Calu3 (cell line): ENCODE measurements at regions not wholly inside any gene's neighbourhood (a gene's known extent, or its start where the extent isn't known, plus 50 kb on each side); places are given as distances from the start of the nearest gene placed in this dataset.

Experiments used
- BruUV-seq: library from RNA; stranded (reverse); fragments of 400-500 nt; replicated peaks from 2 replicates; lab custom pipeline; 2021; lab: Mats Ljungman, UMichigan
- CTCF ChIA-PET: fragments of 300-600 bp; sonication (Branson Sonifier 250); formaldehyde crosslinking; loops from one replicate; lab custom pipeline; 2022; ENCODE audit warnings: antibody characterized with exemption; lab: Charles Lee
- DNase-seq: peaks from one replicate; pipeline ENCODE4 v3.0.0; 2022
- H3K27ac Mint-ChIP-seq: one replicate; pipeline ENCODE4 v1.8.0; 2022; ENCODE audit warnings: mixed read lengths; ENCODE audit not compliant: unreplicated experiment
- H3K27me3 Mint-ChIP-seq: one replicate; pipeline ENCODE4 v1.8.0; 2022; ENCODE audit warnings: mixed read lengths; ENCODE audit not compliant: unreplicated experiment
- H3K36me3 Mint-ChIP-seq: one replicate; pipeline ENCODE4 v1.8.0; 2022; ENCODE audit warnings: mild to moderate bottlenecking, moderate library complexity, mixed read lengths; ENCODE audit not compliant: insufficient read depth, unreplicated experiment
- H3K4me1 Mint-ChIP-seq: one replicate; pipeline ENCODE4 v1.8.0; 2022; ENCODE audit warnings: mild to moderate bottlenecking, low read depth, mixed read lengths; ENCODE audit not compliant: unreplicated experiment
- H3K4me3 Mint-ChIP-seq: one replicate; pipeline ENCODE4 v1.8.0; 2022; ENCODE audit warnings: mild to moderate bottlenecking, low read depth, moderate library complexity, mixed read lengths; ENCODE audit not compliant: unreplicated experiment
- H3K9me3 Mint-ChIP-seq: one replicate; pipeline ENCODE4 v1.8.0; 2022; ENCODE audit warnings: low read depth, mixed read lengths; ENCODE audit not compliant: unreplicated experiment
- intact Hi-C: fragments of 100-400 bp; cut with micrococcal nuclease; formaldehyde crosslinking; loops from one replicate; pipeline ENCODE4 v1.10.0; 2022; ENCODE audit not compliant: unreplicated experiment
- TF ChIP-seq, protein P1 (sequence below): fragments of 200-600 bp; IDR thresholded peaks from one replicate; pipeline ENCODE4 v1.8.0; 2022; ENCODE audit warnings: antibody characterized with exemption; ENCODE audit not compliant: unreplicated experiment

DNA sequence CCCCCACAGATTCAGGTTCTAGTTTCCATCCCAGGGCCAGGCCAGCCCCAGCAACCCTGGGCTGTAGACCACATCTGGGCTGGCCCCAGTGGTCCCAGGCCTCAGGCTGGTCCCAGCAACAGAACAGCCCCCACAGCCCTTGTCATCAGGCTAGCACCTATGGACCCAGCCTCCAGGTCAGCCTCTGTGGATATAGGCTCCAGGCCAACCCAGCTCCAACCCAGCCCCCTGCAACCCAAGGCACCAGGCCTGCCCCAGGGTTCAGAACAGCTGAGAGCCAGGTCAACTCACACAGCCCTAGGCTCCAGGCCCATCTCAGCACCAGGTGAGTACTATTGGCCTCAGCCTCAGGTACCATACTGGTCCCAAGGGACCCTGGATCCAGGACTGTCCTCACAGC is 155.3 kb downstream of the PWWP3B start:
- Mint-ChIP-seq H3K9me3 (no peaks in the 10 kb centered on the region), H3K4me1 (no peaks in the 10 kb centered on the region), H3K27me3 (peaks cover 21% of the 10 kb centered on the region), H3K4me3 (no peak overlapping the region), H3K36me3 (no peaks in the 10 kb centered on the region), H3K27ac (no peak overlapping the region)
- DNase-seq: no peak
- BruUV-seq: no TSS peak
- TF ChIP-seq, protein P1, sequence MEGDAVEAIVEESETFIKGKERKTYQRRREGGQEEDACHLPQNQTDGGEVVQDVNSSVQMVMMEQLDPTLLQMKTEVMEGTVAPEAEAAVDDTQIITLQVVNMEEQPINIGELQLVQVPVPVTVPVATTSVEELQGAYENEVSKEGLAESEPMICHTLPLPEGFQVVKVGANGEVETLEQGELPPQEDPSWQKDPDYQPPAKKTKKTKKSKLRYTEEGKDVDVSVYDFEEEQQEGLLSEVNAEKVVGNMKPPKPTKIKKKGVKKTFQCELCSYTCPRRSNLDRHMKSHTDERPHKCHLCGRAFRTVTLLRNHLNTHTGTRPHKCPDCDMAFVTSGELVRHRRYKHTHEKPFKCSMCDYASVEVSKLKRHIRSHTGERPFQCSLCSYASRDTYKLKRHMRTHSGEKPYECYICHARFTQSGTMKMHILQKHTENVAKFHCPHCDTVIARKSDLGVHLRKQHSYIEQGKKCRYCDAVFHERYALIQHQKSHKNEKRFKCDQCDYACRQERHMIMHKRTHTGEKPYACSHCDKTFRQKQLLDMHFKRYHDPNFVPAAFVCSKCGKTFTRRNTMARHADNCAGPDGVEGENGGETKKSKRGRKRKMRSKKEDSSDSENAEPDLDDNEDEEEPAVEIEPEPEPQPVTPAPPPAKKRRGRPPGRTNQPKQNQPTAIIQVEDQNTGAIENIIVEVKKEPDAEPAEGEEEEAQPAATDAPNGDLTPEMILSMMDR: no peak
- CTCF ChIA-PET: no interaction called here
- intact Hi-C loops: no loop called here

DNA sequence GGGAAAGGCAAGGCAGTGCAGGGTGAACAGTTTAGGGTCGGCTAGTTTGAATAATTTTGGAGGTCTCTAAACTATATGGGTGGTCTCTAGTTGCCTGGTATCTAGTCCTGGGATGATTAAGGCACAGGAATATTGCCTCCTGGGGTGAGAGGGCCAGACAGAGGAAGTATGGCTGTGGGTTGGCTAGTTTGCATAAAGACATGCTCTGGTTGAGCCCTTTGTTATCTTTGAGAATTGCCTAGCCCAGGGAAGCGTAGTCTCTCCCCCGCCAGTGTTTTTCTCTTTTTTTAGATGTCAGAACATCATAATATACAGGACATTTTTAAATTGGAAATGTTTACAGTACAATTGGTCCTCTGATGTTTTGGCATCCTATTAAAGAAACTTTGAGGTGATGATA is 163.5 kb downstream of the PWWP3B start:
- CTCF ChIA-PET: no interaction called here
- Mint-ChIP-seq H3K27ac (no peak overlapping the region), H3K27me3 (peaks cover 12% of the 10 kb centered on the region), H3K4me3 (no peak overlapping the region), H3K4me1 (no peaks in the 10 kb centered on the region), H3K36me3 (no peaks in the 10 kb centered on the region), H3K9me3 (no peaks in the 10 kb centered on the region)
- TF ChIP-seq, protein P1: no peak
- BruUV-seq: no TSS peak
- intact Hi-C loops: no loop called here
- DNase-seq: no peak

DNA sequence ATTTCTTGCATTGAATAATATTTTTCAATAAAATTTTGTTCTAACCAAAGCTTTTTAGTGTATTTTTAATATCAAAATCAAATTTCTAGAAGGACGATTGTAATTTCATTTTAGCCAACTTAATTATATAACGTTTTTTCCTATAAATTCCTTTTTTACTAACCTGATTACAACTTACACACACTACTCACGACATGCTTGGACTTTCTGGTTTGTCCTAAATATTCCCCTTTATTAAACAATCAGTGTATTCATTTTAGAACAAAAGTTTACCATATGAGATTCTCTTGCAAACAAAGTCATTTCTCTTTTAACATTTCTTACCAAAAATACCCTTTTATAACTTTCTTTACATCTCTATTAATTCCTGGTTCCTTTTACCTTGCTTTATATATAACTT is 173.7 kb downstream of the PWWP3B start:
- H3K9me3 Mint-ChIP-seq: peaks cover 3% of the 10 kb centered on the region
- H3K36me3 Mint-ChIP-seq: no peaks in the 10 kb centered on the region
- no peak overlapping the region for H3K4me3 Mint-ChIP-seq
- CTCF ChIA-PET: no interaction called here
- H3K27ac Mint-ChIP-seq: no peak overlapping the region
- no peaks in the 10 kb centered on the region for H3K27me3 Mint-ChIP-seq
- TF ChIP-seq, protein P1: no peak
- no peak for DNase-seq
- no peaks in the 10 kb centered on the region for H3K4me1 Mint-ChIP-seq
- intact Hi-C loops: no loop called here
- BruUV-seq: no TSS peak

DNA sequence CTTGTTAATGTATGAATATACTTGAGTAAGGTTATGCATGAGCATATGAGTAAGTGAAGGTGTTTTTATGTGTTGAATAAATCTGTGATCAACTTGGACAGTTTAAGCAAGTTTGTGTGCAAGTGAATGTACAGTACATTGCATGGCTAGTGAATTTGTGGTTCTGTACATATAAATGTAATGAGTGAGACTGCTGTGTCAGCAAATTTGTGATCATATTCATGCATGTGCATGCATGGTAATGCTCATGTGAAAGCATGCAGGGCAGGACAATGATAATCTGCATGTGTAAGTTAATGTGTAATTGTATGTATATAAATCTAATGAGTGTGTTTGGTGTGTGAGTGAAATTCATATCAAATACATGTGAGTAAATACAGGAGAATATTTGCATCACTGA is 188.5 kb downstream of the PWWP3B start:
- H3K36me3 Mint-ChIP-seq: no peaks in the 10 kb centered on the region
- H3K4me1 Mint-ChIP-seq: no peaks in the 10 kb centered on the region
- no TSS peak for BruUV-seq
- H3K9me3 Mint-ChIP-seq: no peaks in the 10 kb centered on the region
- DNase-seq: no peak
- H3K4me3 Mint-ChIP-seq: no peak overlapping the region
- peaks cover 17% of the 10 kb centered on the region for H3K27me3 Mint-ChIP-seq
- CTCF ChIA-PET: no interaction called here
- intact Hi-C loops: no loop called here
- H3K27ac Mint-ChIP-seq: no peak overlapping the region
- TF ChIP-seq, protein P1: no peak
